Hematopoietic multipotent progenitor cell treated with erythropoietin and hydrocortisone succinate and interleukin-3 and kit ligand, for 17 days (in vitro differentiated cells): ENCODE measurements at regions not wholly inside any gene's neighbourhood (a gene's known extent, or its start where the extent isn't known, plus 50 kb on each side); places are given as distances from the start of the nearest gene placed in this dataset.
"Not testable (repeated sequence)": the region's sequence is repeated elsewhere in the genome, so short reads cannot be mapped to it uniquely, and the experiment has no call there.

Source experiments
- DNase-seq: peaks from one replicate; pipeline ENCODE4 v3.0.0-alpha.2; 2015; ENCODE audit warnings: low spot score

DNA sequence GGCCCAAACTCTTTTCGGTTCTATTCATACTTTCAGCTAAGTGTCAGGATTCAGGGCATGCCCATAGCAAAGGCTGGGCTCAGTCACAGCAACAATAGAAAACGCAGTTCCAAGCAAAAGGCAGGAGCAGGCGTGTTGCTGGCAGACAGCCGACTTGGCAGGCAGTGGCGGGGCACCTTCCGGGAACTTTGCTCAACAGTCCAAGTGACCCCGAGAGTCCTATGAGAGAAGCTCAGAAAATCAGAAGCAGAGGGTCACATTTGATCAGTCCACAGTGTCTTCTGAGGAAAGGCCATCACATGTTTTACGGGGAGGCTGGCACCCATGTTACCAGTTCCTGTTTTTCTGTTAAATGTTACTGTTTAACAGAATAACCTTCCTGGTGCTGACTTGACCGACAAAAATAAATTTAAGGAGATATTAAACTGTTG, 115.0 kb downstream of the DACT1 start:
- DNase-seq, result no peak

DNA sequence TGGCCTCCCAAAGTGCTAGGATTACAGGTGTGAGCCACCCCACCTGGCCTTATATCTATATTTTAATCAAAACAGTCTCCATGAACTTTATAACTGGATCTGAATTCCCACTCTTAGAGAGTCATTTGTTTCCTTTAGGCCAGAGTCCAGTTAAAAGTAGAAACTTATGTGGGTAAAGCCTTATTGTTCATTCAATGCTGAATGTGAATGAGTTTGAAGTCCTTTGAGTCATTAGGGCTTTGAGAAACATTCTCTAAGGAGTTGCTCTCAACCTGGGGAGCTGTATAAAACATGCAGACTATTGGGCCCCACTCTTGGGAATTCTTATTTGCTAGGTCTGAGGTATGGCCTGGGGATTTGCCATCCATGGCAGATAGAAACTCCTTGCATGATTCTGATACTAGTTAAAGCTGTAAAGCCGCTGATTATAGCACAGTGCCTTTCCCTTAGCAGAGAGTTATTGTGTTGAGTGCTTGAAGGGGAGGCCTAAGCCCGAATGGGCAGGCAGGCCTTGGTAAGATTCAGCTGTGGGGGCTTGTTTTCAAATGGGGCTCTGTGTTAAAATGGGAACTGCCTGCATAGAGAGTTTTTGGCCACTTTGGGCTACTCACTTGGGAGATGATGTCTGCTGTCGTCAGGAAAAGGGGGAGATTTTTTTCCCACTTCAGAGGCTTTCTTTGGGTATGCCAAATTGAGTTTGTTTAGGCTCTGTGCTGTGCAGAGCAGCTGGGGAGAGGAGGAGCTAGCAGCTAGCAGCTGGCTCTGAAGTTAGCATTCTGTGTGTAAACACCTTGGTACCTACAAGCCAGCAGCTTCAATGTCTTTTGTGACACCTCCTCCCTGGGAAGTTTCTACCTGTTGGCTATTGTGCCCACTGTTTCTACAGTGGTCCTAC, 117.5 kb downstream of the DACT1 start:
- DNase-seq, result no peak

DNA sequence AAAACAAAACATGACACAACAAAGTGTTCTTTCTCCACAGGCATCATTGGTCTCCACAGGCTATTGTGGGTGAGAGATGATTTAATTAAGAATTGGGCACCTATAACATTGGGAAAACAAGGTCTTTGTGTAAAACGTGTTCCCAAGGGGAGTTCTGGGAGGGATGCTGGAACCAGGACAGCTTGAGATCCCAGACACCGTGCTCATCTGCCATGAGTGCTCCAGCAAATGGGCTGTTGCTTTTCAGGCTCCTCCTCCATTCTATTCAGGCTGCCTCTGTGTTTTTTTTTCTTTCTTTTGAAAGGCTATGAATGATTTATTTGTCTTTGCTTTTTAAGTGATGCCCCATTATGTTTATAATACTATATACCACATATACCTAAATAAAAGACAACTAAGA, 122.4 kb downstream of the DACT1 start:
- DNase-seq, result no peak

DNA sequence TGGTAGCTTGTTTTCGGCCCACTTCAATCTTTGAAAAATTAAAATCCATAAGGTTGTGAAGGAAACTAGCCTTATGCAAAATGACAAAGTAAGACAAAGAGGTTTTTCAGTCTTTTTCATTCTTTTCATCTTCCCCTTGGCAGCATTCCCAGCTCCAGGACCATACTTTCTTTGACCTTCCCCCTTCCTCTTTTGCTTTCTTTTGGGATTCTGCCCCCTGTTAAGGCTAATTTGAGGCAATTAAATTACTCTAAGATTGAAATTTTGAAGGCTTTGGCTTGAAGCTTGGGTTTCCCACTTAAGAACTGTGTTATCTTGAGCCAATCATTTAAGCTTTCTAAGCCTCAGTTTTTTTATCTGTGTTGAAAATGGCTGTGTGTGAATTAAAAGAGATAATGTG, 124.9 kb downstream of the DACT1 start:
- no peak for DNase-seq

- no peak for DNase-seq
These were observed 125.4 kb downstream of the DACT1 start for GRCh38 chr14:58763210-58763609.

DNA sequence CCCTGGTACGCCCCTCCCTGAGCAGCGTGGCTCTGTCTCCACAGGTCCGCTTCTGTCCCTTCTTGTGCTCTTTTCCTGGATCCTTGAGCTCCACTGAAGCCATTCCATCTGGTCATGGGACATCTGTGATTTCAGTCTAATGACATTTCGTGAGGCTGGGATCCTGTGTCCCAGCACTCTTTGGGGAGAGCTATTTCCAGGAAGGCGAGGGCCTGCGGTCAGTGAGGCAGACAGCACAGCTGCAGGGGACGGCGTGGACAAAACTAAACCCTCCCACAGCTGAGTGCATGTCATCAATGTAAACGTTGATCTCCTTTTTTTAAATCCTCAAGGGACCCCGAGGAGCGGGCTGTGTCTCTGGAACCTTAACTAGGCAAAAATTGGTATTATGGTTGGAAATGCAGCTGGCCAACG, 127.7 kb downstream of the DACT1 start:
- no peak for DNase-seq

DNA sequence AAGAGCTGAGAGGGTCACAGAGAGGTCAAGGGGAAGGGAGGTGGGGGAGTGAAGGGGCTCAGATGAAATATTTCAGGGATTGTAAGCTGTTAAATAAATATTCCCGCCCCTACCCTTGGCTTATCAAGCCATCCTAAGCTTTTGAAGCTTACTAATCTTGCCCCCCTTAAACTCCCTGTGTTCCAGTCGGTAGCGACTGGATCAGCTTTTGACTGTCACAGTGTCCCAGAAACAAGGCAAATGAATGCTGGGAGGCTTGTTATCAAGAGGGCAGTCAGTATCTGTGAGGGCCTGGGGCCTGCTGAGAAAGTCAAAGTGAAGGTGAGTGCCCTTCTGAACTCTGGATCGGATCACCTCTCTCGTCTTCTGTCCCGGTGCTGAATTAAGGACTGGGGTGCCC, 128.1 kb downstream of the DACT1 start:
- DNase-seq, result no peak

DNA sequence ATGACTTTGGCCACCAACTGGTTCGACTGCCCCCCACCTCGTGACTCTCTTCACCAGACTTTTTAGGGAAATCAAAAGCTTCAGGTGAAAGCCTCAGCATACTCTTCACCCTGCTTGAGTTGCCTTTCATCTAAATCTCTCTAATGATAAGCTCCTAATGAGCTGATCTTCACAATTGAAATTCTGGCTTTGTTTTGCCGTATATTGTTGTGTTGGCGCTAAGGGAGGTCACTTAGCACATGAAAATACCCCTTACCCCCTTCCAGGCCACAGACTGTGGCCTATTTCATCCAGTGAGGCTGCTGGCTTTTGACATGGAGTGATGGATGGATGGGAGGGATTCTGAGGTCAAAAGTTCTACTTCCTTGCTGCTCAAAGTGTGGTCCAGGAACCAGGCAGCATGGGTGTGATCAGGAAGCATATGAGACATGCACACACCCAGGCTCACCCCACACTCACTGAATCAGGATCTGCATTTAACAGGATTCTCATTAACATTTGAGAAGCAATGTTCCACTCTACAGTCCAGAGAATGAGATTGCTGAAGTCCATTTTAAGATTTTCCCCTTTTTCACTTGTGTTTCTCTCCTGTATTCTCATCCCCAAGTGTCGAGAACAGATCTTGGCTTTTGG, 131.4 kb downstream of the DACT1 start:
- DNase-seq, result no peak

DNA sequence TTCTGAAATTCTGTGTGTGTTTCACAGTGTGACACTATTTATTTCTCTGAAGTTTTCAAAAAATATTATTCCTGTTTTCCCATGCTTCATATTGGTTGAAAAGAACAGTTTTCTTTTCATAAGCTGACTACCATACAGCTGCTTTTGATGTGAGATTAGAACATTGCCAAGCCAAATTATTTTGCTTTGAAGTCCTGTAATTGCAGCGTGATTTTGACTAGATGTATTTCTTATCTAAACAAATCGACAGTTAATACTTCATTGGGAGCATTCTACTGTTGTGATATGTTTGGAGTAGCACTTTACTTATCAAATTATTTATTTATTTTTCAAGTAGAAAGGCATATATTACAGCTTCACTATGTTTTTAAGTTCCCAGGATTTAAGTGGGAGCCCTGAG, 132.0 kb downstream of the DACT1 start:
- DNase-seq, result no peak

DNA sequence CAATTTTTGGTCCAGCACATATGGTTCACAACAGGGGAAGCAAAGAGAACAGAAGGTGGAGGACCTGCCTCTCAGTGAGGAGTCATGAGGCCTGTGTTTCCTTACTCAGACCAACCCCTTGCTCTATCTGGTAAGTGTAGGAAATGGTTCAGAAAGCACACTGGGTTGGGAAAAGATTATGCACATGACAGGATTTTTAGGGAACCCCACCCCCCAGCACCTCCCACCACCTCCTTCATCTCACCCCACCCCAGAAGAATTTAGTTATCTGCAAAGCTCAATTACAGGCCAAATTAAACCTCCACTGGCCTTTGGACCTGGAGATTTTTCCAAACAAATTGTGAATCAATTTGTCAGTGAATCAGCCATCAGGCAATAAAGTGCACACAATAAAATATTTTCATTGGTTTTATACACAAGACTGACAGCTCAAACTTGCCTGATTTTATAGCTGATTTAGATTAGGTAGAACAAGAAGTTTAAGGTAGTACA, 132.8 kb downstream of the DACT1 start:
- DNase-seq, result no peak

GRCh38 chr14:58771016-58771415, 133.3 kb downstream of the DACT1 start:
- DNase-seq, result no peak

GRCh38 chr14:58772116-58772515, 134.4 kb downstream of the DACT1 start:
- no peak for DNase-seq

- DNase-seq, result no peak
These were observed 135.2 kb downstream of the DACT1 start for GRCh38 chr14:58772794-58773620.

DNA sequence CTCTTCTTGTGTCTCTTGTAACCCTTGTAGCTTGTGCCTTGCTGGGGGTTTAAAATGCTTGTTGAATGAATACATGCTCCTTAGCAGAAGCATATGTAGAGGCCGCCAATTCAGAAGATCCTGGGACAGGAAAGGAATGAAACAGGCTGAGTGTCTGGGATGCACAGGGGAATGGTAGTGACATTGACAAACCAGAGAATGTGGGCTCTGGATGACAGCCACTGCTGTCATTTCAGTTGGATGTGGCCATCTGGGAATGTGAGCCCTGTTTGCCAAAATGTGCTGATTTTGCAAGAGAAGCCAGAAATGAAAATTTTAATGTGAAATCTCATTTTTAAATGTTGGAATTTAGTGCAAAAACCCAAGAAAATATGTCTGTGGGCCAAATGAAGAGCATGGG, 136.8 kb downstream of the DACT1 start:
- no peak for DNase-seq

- not testable (repeated sequence) for DNase-seq
These were observed 137.4 kb downstream of the DACT1 start for GRCh38 chr14:58775130-58775529.

DNA sequence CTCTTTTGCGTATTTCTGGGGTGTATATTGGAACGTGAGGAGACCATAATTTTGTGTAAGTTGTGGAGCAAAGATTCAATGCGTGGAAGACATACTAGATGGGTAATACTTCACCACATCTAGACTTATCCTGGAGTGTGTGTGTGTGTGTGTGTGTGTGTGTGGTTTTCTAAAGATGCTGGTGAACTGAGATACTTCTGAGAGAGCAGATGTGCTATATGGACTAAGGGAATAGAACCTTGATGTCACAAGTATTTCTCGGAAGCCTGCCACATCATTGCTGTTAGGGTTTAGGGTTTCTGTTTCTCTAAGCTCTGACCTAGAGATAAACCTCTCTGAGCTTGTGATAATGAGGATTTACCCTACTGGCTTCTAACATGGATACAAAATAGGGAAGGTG, 138.8 kb downstream of the DACT1 start:
- DNase-seq, result no peak

GRCh38 chr14:58777541-58777979, 139.8 kb downstream of the DACT1 start:
- no peak for DNase-seq

GRCh38 chr14:58778202-58778601, 140.4 kb downstream of the DACT1 start:
- no peak for DNase-seq

DNA sequence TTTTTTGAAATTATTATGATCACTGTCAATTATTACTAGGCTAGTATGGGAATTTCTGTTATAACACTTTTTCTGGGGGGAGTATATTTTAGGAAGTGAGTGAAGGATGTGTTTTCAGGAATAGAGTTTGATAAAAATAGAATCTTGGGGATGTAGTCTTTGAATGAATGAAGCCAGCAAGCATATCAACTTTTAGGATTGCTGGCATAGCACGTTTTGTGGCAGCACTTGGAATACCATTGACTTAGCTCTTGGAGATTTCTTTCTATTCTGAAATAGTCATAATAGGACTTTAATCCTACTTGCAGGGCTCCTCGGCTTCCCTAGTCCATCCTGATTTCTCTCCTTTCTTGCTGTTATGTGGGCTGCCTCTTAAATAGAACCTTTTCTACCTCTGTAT, 141.6 kb downstream of the DACT1 start:
- no peak for DNase-seq

DNA sequence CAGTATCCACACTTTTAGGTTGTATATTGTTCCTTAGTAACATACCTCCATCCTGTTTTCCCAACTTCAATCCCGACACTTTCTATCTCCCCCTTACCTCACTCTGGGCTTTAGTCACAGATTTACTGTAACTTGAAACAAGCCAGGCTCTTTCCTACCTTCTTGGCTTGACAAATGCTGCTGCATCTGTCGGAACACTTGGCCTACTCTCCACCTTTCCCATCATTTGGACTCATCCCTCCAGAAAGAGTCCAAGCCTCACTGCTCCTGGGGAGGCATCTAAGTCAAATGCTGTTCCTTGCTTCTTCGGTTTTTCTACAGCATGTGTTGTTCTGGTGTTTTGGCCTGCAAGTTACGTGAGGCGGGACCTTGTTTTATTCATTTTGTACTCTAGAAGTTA, 142.4 kb downstream of the DACT1 start:
- no peak for DNase-seq

- no peak for DNase-seq
These were observed 142.8 kb downstream of the DACT1 start for GRCh38 chr14:58780605-58781004.

DNA sequence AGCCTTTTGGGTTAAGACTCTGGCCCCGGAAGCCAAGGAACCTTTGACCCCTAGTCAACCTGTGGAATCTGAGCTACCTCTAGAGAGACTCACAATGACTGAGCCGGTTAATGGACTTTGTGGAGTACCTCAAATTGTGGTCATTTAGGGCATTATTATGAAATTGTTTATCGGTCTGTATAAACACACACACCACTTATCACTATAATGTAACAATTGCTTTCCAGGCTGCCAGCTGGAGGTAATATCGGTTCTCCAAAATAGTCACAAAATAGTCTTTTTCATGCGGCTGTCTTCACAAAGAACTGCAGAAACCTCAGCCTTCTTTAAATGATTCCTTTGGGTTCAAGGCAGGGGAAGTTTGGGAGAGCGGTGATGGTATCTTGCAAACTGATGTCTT, 144.2 kb downstream of the DACT1 start:
- DNase-seq, result no peak
